ENCODE measurements at regions not wholly inside any gene's neighbourhood (a gene's known extent, or its start where the extent isn't known, plus 50 kb on each side); places are given as distances from the start of the nearest gene placed in this dataset.

GRCh38 chr2:82279367-82279766 lies 1974.8 kb upstream of the LRRTM1 start:
- TF ChIP-seq CTCF (IDR thresholded peaks at IDR 0.05; ENCODE audit: low read depth, low read length) = no peak
- H3K4me3 ChIP-seq (ENCODE audit: low read depth, low read length) = no peak overlapping the region

GRCh38 chr2:82278416-82278815 lies 1973.9 kb upstream of the LRRTM1 start:
- no peak for TF ChIP-seq CTCF (IDR thresholded peaks at IDR 0.05; ENCODE audit: low read depth, low read length)
- H3K4me3 ChIP-seq (ENCODE audit: low read depth, low read length) = no peak overlapping the region

- TF ChIP-seq CTCF (IDR thresholded peaks at IDR 0.05; ENCODE audit: low read depth, low read length) = no peak
Measured at GRCh38 chr2:82275599-82275998, 1971.0 kb upstream of the LRRTM1 start.

GRCh38 chr2:82268446-82268845 lies 1963.9 kb upstream of the LRRTM1 start:
- TF ChIP-seq CTCF (IDR thresholded peaks at IDR 0.05; ENCODE audit: low read depth, low read length) = no peak
- H3K4me3 ChIP-seq (ENCODE audit: low read depth, low read length) = no peak overlapping the region

More at GRCh38 chr2:82275599-82275998, 1971.0 kb upstream of the LRRTM1 start:
- no peak overlapping the region for H3K4me3 ChIP-seq (ENCODE audit: low read depth, low read length)

- no peak for TF ChIP-seq CTCF (IDR thresholded peaks at IDR 0.05; ENCODE audit: low read depth, low read length)
- H3K4me3 ChIP-seq (ENCODE audit: low read depth, low read length) = no peak overlapping the region
Measured at GRCh38 chr2:82260521-82260920, 1956.0 kb upstream of the LRRTM1 start.

GRCh38 chr2:82259551-82259950 lies 1955.0 kb upstream of the LRRTM1 start:
- TF ChIP-seq CTCF (IDR thresholded peaks at IDR 0.05; ENCODE audit: low read depth, low read length) = no peak
- no peak overlapping the region for H3K4me3 ChIP-seq (ENCODE audit: low read depth, low read length)

GRCh38 chr2:82257796-82258555 lies 1953.4 kb upstream of the LRRTM1 start:
- H3K4me3 ChIP-seq (ENCODE audit: low read depth, low read length) = no peak overlapping the region
- no peak for TF ChIP-seq CTCF (IDR thresholded peaks at IDR 0.05; ENCODE audit: low read depth, low read length)
